CD4-positive, alpha-beta T cell treated with Interleukin-15 for 1 hour (primary cell): ENCODE measurements at regions not wholly inside any gene's neighbourhood (a gene's known extent, or its start where the extent isn't known, plus 50 kb on each side); places are given as distances from the start of the nearest gene placed in this dataset.
"Not testable (repeated sequence)": the region's sequence is repeated elsewhere in the genome, so short reads cannot be mapped to it uniquely, and the experiment has no call there.

Experiments used
- DNase-seq: peaks from one replicate; pipeline ENCODE4 v3.0.0-alpha.2; 2020

- DNase-seq = no peak
Measured at GRCh38 chr1:187551061-187551460, 722.3 kb downstream of the PLA2G4A start.

DNA sequence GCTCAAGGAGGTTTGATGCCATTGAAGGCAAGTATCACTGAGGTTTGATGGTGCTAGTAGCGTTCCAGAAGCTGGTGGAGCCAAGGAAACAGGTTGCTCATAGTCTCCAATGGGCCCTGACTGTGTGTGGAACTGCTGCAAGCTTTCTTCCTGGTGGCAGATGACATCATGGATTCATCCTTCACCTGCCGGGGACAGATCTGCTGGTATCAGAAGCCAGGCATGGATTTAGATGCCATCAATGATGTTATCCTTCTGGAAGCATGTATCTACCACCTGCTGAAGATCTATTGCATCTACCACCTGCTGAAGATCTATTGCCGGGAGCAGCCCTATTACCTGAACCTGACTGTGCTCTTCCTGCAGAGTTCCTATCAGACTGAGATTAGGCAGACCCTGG is 734.4 kb downstream of the PLA2G4A start:
- DNase-seq = no peak

- no peak for DNase-seq
Measured at GRCh38 chr1:187566354-187566753, 737.6 kb downstream of the PLA2G4A start.

DNA sequence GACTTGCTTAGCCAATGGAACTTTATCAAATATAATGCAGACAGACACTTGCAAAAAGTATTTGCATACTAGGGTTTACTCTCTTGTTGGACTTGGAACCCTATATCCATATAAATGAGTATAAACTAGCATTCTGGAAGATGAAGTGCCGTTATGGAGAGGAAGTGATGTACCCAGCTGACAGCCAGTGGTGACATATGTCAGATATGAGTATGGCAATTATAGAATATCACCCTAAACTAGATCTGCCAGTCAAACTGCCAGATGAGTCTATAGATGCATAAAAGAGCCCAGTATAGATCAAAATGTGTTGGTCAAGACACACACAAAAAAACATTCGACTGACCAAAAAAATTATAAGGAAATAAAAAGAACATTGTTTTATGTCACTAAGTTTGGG is 739.3 kb downstream of the PLA2G4A start:
- no peak for DNase-seq

- no peak for DNase-seq
Measured at GRCh38 chr1:187570166-187570565, 741.4 kb downstream of the PLA2G4A start.

DNA sequence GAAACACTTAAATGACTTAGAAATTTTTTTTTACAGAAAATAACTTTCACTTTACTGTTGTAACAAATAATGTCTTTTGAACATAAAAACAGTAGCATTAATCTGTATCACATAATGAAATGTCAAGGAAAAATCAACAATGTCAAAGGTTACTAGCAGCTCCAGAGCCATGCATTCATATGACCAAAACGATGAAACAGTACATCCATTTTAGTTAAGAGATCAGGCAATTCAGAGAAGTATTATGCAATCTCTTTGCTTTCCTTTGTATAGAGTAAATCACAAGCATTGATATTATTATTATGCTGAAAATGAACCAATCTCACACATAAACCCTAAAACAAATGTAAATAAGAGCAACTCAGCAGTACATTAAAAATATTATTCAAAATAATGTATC is 748.9 kb downstream of the PLA2G4A start:
- no peak for DNase-seq

- no peak for DNase-seq
Measured at GRCh38 chr1:187588917-187589316, 760.2 kb downstream of the PLA2G4A start.

- no peak for DNase-seq
Measured at GRCh38 chr1:187605736-187606135, 777.0 kb downstream of the PLA2G4A start.

DNA sequence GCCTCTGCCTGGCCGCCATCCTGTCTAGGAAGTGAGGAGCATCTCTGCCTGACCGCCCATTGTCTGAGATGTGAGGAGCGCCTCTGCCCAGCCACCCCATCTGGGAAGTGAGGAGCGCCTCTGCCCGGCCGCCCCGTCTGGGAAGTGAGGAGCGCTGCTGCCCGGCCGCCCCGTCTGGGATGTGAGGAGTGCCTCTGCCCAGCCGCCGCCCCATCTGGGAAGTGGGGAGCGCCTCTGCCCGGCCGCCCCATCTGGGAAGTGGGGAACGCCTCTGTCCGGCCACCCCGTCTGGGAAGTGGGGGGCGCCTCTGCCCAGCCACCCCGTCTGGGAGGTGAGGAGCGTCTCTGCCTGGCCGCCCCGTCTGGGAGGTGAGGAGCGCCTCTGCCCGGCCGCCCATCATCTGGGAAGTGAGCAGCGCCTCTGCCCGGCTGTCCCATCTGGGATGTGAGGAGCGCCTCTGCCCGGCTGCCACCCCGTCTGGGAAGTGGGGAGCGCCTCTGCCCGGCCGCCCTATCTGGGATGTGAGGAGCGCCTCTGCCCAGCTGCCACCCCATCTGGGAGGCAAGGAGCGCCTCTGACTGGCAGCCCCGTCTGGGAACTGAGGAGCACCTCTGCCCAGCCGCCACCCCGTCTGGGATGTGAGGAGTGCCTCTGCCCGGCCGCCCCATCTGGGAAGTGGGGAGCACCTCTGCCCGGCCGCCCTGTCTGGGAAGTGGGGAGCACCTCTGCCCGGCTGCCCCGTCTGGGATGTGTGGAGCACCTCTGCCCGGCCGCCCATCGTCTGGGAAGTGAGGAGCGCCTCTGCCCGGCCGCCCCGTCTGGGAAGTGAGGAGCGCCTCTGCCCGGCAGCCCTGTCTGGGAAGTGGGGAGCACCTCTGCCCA is 787.3 kb downstream of the PLA2G4A start:
- not testable (repeated sequence) for DNase-seq

GRCh38 chr1:187616830-187617229 is 788.1 kb downstream of the PLA2G4A start:
- not testable (repeated sequence) for DNase-seq

DNA sequence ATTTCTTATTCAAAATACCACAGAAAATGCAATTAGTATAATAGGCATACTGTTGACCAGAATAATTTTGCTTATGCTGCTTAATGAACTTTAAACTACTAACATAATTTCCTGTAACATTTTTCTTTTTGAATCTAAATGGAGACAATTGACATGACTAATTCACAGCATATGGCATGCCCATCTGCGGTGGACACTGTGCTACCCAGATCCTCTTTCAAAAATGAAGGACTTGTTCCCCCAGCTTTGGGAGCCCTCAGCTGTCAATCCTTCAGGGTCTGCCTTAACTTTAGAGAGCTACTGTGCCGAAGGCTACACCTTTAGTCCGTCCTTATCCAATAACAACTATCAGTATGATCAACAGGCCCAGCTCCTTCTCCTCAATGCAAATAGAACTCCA is 789.0 kb downstream of the PLA2G4A start:
- no peak for DNase-seq

GRCh38 chr1:187619175-187619574 is 790.4 kb downstream of the PLA2G4A start:
- no peak for DNase-seq

GRCh38 chr1:187621951-187622350 is 793.2 kb downstream of the PLA2G4A start:
- DNase-seq = no peak

GRCh38 chr1:187622545-187622944 is 793.8 kb downstream of the PLA2G4A start:
- no peak for DNase-seq

DNA sequence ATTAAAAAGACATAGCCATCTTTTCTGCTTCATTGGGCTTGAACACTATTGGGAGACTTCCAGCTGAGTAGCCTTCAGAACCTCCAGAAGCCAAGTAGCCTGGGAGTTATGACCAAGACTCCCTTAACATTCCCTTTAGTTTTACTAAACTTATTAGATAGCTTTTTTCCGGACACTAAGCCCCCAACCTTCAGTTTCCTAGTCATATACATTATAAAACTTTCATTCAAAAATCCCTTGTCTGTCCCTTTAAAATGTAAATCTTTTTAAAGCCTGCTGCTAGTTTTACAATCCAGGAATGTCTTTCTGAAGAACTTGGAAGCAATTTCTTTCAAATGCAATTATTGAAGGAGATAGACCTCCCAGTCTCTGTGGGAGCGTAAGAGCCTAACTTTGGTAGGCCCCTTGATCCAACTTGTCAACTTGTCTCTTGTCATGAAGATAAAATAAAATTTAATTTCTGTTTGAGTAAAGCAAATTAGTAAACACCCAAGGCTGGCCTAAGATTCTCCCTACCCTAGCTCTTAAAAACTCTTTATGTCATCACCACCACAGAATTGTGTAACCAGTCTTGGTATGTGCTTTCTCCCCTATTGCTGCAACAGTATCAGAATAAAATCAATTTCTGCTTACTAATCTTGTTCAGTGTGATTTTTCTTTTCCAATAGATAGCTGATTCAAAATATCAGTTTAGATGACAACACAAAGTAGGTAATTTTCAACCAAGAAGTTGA is 796.2 kb downstream of the PLA2G4A start:
- no peak for DNase-seq

DNA sequence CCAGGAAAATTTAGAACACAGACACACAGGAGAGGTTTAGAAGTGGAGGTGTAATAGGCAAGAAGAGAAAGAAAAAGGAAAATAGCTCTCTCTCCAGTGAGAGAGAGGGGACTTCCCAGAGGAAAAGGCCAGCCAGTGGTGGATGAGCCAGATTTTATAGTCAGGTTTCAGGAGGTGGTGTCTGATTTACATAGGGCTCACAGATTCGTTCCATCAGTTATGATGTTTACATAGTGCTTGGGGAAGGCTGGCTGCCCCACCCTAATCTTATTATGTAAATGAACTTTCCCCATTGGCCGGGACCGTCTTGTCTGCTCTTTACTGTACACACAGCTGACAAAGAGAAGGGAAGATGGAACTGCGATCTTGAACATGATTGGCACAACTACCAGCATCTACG is 797.3 kb downstream of the PLA2G4A start:
- DNase-seq = no peak

- DNase-seq = no peak
Measured at GRCh38 chr1:187627516-187627915, 798.8 kb downstream of the PLA2G4A start.

- DNase-seq = no peak
Measured at GRCh38 chr1:187629075-187629474, 800.3 kb downstream of the PLA2G4A start.

DNA sequence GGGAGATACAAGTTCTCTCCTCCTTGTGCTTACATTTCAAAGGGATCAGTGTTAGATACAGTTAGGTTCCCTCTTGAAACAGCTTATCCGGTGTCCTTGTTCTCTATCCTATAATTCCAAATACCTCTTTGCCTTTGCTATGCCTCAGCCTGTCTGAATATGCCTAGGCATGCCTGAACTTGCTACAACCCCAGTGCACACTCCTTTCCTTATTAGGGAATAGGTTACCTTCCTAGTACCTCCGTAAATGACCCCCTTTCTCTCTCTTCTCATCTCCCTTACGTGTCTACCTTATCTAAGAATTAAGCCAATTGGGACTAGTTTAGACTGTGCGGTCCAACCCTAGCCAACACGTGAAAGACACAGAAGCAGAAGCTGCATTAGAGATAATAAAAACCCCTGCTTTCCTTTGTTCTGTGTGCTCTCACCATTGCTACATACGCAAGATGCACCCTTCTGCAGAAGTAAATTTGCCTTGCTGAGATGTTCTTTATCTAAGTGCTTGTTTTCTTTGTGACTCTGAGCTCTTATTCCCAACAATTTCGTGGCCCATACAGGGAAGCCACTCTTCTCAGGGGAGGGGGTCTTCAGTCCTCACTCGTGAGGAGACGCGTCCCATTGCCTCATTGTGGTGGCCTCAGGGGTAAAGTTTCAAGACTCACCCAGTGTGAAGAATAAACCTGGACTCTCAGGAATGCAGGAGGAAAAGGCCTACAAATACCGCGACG is 802.1 kb downstream of the PLA2G4A start:
- no peak for DNase-seq

- no peak for DNase-seq
Measured at GRCh38 chr1:187631381-187631675, 802.6 kb downstream of the PLA2G4A start.

DNA sequence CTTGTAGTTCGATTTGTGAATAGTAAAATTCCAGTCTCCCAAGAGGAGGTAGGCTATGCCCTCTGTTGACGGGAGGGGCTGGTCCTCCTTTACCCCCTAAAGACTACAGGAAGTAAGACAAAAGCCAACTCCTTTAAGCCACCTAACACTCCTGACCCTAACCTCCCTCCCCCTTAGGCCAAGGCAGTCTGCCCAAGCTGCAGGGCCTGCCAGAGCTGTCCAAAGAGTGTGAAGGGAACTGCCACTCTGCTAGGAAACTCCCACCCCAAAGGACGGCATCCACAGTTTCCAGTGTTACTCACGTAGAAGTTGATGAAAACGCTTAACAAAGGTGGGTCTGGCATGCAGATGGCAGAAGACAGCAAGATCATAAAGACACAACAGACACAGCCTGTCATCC is 803.2 kb downstream of the PLA2G4A start:
- DNase-seq = no peak

DNA sequence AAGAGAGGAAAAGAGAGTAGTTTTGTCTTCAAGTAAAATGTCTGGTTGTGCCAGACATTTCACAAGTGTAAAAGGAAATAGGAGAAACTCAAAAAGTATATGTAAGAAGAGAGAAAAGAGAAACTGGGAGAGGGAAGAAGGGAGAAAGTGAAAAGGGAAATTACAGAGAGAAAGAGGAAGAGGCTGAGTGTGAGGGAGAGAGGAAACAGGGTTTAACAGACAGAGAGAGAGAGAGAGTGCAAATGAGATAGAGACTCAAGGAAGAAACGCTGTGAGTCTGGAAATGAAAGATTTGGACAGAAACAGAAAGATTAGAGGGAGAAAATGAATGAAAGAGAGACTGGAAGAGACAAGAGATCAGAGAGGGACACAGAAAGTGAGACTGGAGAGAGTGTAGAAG is 806.2 kb downstream of the PLA2G4A start:
- no peak for DNase-seq

DNA sequence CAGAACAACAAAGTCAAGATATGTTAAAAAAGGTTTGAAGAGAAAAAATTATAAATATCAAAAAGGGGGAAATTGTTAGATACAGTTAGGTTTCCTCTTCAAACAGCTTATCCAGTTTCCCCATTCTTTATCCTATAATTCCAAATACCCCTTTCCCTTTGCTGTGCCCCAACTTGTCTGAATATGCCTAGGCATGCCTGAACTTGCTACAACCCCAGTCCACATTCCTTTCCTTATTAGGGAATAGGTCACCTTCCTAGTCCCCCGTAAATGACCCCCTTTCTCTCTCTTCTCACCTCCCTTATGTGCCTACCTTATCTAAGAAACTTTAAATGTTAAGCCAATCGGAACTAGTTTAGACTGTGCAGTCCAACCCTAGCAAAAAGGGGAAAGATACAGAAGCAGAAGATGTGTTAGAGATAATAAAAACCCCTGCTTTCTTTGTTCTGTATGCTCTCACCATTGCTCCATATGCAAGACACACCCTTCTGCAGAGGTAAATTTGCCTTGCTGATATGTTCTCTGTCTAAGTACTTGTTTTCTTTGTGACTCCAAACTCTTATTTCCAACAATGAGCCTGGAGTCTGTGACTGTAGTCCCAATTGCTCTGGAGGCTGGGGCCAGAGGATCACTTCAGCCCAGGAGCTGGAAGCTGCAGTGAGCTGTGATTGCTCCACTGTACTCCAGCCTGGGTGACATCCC is 810.1 kb downstream of the PLA2G4A start:
- no peak for DNase-seq
